ENCODE measurements at regions not wholly inside any gene's neighbourhood (a gene's known extent, or its start where the extent isn't known, plus 50 kb on each side); places are given as distances from the start of the nearest gene placed in this dataset.
"Not testable (repeated sequence)": the region's sequence is repeated elsewhere in the genome, so short reads cannot be mapped to it uniquely, and the experiment has no call there.

- no peak for DNase-seq
Observed at GRCh38 chr2:145916799-145917198, 1396.9 kb upstream of the ZEB2 start.

DNA sequence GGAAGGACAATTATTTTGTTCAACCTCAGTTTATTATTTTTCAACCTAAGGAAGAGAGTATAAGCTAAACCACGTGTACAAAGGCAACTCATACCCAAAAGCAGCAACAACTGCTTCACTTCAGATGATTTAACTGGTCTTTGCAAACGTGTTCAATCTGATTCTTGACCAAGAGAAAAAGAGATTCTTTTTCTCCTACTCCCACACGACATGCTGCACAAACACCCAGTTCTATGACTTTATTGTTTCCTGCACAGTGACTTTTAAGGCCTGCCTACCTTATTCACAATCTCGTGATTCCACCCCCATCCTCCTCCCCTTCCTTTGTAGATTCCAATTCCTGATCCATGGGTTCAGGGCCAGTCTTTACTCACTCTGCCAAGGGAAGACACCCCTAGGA lies 1394.8 kb upstream of the ZEB2 start:
- no peak for DNase-seq

- no peak for DNase-seq
Observed at GRCh38 chr2:145910416-145910815, 1390.5 kb upstream of the ZEB2 start.

DNA sequence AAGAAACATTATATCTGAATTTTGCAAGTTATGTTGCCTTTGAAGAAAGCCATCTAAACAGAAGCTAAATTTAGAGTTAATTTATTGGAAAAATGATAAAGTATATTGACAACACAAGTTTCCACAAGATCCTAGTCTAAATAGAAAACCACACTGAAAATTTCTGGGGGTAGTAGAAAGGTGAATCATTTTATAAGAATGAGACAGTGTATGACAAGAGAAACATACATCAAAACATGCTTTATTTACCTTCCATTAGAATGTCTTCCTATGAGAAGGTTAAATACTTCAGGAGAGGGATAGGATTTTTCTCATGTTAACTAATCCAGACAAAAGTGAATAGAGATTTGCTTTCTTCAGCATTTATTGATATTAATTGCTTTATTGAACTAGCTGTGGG lies 1389.8 kb upstream of the ZEB2 start:
- DNase-seq: no peak

DNA sequence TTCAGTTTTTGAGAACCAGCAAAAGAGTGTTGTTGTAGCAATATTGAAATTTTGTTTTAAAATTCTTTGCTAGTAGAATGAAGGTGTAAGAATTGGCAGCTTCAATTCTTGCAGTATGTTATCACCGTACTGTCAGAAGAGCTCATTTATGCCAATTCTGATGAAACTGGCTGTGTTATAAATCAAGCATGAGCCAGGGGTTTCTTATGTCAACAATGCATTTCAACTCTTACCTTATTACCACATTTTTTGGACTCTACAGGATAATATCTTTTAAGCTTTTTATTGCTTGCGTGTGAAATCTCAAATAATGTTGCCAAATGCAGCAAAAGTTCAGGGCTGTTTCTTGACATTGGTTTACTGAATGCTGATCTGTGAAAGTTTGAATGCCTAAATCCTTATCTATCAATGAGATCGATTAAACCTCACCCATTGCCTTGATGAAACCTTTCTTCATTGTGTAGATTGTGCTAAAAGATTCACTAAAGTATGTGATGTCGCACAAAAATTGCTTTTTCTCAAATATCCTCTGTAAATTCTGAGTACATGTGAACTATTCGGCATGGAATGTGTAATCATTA lies 1389.3 kb upstream of the ZEB2 start:
- no peak for DNase-seq

- no peak for DNase-seq
Observed at GRCh38 chr2:145906354-145906753, 1386.4 kb upstream of the ZEB2 start.

GRCh38 chr2:145905371-145905770 lies 1385.5 kb upstream of the ZEB2 start:
- no peak for DNase-seq

DNA sequence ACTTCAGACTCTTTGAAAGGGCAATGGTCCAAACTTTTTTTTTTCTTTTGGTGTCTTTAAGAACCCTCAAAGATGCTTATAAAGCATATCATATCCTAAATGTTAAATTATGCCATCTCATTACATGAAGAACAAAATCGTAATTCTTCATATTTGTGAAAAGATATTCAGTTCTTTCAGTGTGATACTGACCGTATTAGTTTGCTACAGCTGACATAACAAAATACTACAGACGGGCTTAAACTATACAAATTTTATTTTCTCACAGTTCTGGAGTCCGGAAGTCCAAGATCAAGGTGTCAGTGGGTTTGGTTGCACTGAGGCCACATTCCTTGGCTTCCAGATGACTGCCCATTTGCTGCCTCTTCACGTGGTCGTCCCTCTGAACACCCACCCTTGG lies 1377.2 kb upstream of the ZEB2 start:
- no peak for DNase-seq

DNA sequence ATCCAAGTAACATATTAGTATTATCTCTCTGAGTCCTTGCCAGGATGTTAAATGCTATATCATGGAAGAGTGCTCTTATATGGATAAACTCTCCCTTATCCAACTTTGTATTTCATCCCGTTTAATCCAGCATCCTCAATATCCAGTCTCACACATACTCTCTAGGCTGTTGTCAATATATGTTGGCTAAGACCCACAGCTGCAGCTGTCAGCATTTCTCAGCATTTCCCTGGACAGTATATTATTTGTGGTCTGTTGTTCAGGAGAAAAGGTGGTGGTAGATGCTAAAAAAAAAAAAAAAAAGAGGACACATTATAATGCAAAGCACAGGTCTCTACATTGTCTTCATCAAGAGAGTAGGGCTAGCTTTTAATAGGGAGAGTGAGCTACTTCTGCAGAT lies 1368.0 kb upstream of the ZEB2 start:
- no peak for DNase-seq

GRCh38 chr2:145880997-145881396 lies 1361.1 kb upstream of the ZEB2 start:
- DNase-seq: not testable (repeated sequence)

GRCh38 chr2:145875016-145875415 lies 1355.1 kb upstream of the ZEB2 start:
- no peak for DNase-seq

- no peak for DNase-seq
Observed at GRCh38 chr2:145874466-145874865, 1354.5 kb upstream of the ZEB2 start.

- DNase-seq: no peak
Observed at GRCh38 chr2:145864501-145864900, 1344.6 kb upstream of the ZEB2 start.

GRCh38 chr2:145861940-145862339 lies 1342.0 kb upstream of the ZEB2 start:
- DNase-seq: no peak

- no peak for DNase-seq
Observed at GRCh38 chr2:145860083-145860482, 1340.2 kb upstream of the ZEB2 start.

DNA sequence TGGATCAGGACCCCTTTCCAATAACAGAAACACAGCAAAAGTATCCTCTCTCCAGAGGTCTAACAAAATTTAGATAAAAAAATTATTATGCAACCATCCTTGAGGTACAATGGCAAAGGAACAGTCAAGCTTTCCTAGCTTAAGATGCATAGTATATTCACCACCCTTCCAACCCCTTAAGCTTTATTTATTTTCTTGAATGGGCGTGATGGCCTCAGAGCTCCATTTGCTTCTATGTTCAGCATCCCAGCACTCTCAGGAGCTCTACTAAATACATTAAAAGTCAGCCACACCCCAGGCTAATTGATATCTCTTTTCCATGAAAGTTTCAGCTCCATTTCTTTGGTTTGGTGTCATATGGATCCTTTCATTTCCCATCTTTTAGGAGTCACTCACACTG lies 1335.2 kb upstream of the ZEB2 start:
- no peak for DNase-seq

- no peak for DNase-seq
Observed at GRCh38 chr2:145854039-145854755, 1334.3 kb upstream of the ZEB2 start.

DNA sequence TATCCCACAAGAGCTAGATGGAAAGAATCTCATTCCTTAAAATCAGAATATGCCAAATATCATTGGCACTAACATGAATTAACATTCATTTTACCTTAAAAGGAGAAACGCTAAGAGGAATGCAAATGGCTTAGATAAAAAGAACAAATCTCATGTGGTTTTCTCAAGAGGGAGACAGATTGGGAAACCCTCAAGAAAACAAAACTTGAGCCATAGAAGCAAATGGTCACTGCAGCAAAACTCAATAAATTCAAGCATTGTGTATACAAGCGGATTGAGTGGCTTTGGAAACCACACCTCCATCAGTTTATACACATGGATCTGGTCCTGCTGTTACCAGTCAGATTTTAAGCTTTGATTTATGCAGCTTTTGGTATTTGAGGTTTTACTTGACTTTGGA lies 1331.8 kb upstream of the ZEB2 start:
- no peak for DNase-seq

DNA sequence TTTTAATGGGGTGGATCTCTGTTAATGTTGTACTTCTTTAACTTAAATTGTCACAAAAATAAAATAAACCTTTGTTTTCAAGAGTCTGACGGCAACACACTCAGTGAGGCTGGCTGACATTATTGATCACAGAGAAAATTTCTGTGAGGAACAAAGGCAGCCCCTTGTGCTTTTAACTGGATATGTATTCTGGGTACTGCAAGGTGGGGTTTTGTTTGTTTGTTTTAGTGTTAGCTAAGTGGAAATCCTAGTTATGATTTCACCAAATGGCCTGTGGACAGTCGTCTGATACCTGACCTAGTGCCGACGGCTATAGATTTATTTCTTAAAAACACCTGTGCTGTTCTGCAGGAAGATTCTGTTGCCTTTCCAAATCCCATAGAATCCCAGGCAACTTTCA lies 1329.5 kb upstream of the ZEB2 start:
- DNase-seq: no peak

GRCh38 chr2:145846982-145847381 lies 1327.1 kb upstream of the ZEB2 start:
- DNase-seq: no peak

DNA sequence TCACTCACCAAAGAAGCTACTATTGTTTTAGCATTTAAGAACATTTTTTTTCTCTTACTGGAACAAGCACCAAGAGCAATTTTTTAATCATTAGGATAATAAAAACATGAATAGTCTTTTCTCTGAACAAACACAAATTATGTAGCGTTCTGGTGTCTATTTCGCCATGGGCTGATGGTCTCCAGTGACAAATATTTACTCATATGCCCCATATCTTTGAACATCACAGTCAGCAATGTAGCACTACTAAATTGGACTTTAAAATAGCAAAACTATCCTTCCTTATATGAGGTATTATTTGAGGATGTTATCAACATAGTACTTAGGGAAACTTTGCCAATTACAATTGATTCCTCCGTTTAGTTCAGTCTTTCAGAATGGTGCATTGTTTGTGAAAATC lies 1326.0 kb upstream of the ZEB2 start:
- no peak for DNase-seq

GRCh38 chr2:145845207-145845894 lies 1325.4 kb upstream of the ZEB2 start:
- no peak for DNase-seq

DNA sequence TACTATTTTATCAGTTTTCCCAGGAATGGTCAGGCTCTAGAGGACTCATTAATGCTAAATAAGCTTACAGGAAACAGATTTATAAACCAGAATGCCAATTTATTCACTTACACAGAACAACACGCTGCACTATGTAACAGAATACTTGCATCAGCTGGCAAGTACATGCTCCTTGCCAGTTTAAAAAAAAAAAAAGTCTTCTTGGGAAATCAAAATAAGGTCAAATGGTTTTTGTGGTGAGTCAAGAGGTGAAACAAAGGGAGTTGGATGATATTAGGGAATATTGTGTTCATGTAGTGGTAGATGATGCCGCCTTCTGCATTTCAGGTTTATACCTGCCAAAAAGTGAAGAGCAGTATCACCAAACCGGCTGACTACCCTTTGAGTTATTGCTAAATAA lies 1322.1 kb upstream of the ZEB2 start:
- DNase-seq: no peak

DNA sequence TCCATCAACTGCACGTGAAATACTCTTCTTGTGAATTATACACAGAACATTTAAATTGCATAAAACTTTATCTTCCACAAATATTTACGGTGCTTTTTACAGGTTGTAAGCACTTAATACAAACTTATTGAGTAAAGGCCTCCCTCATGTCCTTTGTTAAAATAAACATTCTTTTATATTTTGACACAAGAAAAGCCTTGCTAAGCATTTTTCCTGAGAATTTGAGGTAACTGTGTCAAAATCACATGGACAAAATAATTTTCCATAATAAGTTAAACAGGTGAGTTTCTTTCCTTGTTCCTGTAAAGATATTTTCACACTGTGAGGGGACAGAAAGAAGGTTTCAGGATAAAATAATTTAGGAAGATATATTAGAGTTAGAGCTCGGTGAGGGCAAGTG lies 1317.1 kb upstream of the ZEB2 start:
- DNase-seq: no peak

DNA sequence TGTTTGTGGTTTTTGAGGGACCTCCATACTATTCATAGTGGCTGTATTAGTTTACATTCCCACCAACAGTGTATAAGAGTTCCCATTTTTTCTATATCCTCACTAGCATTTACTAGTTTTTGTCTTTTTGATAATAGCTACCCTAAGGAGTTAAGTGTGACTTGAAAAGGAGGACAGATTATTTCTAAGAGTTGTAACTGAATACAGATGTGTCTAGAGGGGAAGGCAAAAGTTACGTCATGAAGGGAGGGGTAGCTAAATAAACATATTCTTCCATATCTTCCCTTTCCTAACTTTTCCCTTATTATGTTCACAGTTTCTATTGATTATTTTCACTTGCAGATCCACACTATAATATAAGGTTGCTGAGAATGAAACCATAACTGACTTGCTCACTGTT lies 1315.7 kb upstream of the ZEB2 start:
- no peak for DNase-seq

Measured in GF-D8 (cell line).